OCI-LY3 (cell line): ENCODE measurements at regions not wholly inside any gene's neighbourhood (a gene's known extent, or its start where the extent isn't known, plus 50 kb on each side); places are given as distances from the start of the nearest gene placed in this dataset.

ENCODE experiments used
- H2AFZ ChIP-seq: fragments of 200-600, 300-600 bp; shearing (Covaris generic); 2 replicates; pipeline ENCODE4 v1.6.0; 2014; ENCODE audit warnings: antibody characterized with exemption, low read depth, low read length
- H3K27ac ChIP-seq: fragments of 200-600, 300-600 bp; sonication (generic); 2 replicates; pipeline ENCODE4 v1.5.1; 2014; ENCODE audit warnings: mild to moderate bottlenecking, low read length, moderate library complexity, mixed read lengths
- H3K27me3 ChIP-seq: fragments of 200-600, 300-600 bp; sonication (generic); 2 replicates; pipeline ENCODE4 v1.6.1; 2014; ENCODE audit warnings: low read depth, low read length, mixed read lengths
- H3K36me3 ChIP-seq: fragments of 200-600, 300-600 bp; sonication (generic); replicated peaks from 2 replicates; pipeline ENCODE3; 2014; ENCODE audit warnings: low read depth, low read length, mixed read lengths
- H3K4me1 ChIP-seq: fragments of 300-600, 200-600 bp; sonication (generic); 2 replicates; pipeline ENCODE4 v1.6.1; 2014; ENCODE audit warnings: low read length, mixed read lengths
- H3K4me2 ChIP-seq: fragments of 200-600, 300-600 bp; sonication (generic); 2 replicates; pipeline ENCODE4 v1.6.1; 2014; ENCODE audit warnings: low read length, mixed read lengths
- H3K4me3 ChIP-seq: fragments of 300-600, 200-600 bp; sonication (generic); 2 replicates; pipeline ENCODE4 v1.5.1; 2014; ENCODE audit warnings: antibody characterized with exemption, mild to moderate bottlenecking, low read length, moderate library complexity
- H3K79me2 ChIP-seq: fragments of 300-600, 200-600 bp; shearing (Covaris generic); 2 replicates; pipeline ENCODE4 v1.6.1; 2014; ENCODE audit warnings: mild to moderate bottlenecking, low read length, mixed read lengths
- H3K9ac ChIP-seq: fragments of 300-600, 200-600 bp; shearing (Covaris generic); 2 replicates; pipeline ENCODE4 v1.6.0; 2014; ENCODE audit warnings: mild to moderate bottlenecking, low read length, moderate library complexity
- H3K9me3 ChIP-seq: fragments of 200-600, 300-600 bp; shearing (Covaris generic); 2 replicates; pipeline ENCODE4 v1.6.1; 2014; ENCODE audit warnings: low read length, mixed read lengths; ENCODE audit not compliant: insufficient read depth
- H4K20me1 ChIP-seq: fragments of 200-600, 300-600 bp; sonication (generic); 2 replicates; pipeline ENCODE4 v1.6.1; 2016; ENCODE audit warnings: low read length, mixed read lengths; ENCODE audit not compliant: insufficient read depth
- EZH2phosphoT487 ChIP-seq: fragments of 200-600 bp; shearing (Covaris generic); IDR thresholded peaks from 2 replicates; pipeline ENCODE4 v1.6.1; 2018; ENCODE audit warnings: antibody characterized with exemption, mixed run types, low read depth
- TF ChIP-seq, protein P1 (sequence below): fragments of 200-600, 300-600 bp; sonication (generic); IDR thresholded peaks from 2 replicates; pipeline ENCODE4 v1.5.1; 2014; ENCODE audit warnings: antibody characterized with exemption, low read length, low read depth

DNA sequence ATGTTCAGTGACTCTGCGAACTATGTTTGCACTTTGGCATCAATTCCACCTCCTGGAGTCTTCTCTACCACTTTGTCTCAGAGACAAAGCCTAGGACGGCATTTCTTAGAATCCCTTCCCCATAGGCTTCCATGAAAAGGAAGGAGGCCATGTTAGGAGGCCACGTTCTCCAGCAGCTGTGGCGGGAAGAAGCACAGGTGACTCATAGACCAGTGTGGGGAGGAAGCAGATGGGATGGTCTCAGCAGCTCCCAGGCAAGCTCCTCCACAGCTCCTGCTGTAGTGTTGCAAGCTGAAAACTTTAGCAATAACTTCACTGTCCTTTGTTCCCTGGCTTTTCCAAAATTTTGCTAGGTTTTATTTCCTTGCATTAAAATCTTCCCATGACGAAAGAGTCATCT lies 781.3 kb upstream of the ID2 start:
- no peaks in the 10 kb centered on the region for H4K20me1 ChIP-seq
- no peak overlapping the region for H3K9ac ChIP-seq
- no peak overlapping the region for H3K4me3 ChIP-seq
- H2AFZ ChIP-seq = no peak overlapping the region
- no peaks in the 10 kb centered on the region for H3K79me2 ChIP-seq
- H3K27ac ChIP-seq = no peak overlapping the region
- TF ChIP-seq, protein P1, sequence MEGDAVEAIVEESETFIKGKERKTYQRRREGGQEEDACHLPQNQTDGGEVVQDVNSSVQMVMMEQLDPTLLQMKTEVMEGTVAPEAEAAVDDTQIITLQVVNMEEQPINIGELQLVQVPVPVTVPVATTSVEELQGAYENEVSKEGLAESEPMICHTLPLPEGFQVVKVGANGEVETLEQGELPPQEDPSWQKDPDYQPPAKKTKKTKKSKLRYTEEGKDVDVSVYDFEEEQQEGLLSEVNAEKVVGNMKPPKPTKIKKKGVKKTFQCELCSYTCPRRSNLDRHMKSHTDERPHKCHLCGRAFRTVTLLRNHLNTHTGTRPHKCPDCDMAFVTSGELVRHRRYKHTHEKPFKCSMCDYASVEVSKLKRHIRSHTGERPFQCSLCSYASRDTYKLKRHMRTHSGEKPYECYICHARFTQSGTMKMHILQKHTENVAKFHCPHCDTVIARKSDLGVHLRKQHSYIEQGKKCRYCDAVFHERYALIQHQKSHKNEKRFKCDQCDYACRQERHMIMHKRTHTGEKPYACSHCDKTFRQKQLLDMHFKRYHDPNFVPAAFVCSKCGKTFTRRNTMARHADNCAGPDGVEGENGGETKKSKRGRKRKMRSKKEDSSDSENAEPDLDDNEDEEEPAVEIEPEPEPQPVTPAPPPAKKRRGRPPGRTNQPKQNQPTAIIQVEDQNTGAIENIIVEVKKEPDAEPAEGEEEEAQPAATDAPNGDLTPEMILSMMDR = no peak
- no peak for TF ChIP-seq EZH2phosphoT487
- 0 out of 2 replicates have a peak, but pooled peaks cover 5% of the 10 kb centered on the region for H3K27me3 ChIP-seq
- H3K9me3 ChIP-seq = no peaks in the 10 kb centered on the region
- H3K4me2 ChIP-seq = no peak overlapping the region
- H3K4me1 ChIP-seq = peaks cover 5% of the 10 kb centered on the region; the same call in 1 of the 2 replicates
- H3K36me3 ChIP-seq = no peaks in the 10 kb centered on the region

DNA sequence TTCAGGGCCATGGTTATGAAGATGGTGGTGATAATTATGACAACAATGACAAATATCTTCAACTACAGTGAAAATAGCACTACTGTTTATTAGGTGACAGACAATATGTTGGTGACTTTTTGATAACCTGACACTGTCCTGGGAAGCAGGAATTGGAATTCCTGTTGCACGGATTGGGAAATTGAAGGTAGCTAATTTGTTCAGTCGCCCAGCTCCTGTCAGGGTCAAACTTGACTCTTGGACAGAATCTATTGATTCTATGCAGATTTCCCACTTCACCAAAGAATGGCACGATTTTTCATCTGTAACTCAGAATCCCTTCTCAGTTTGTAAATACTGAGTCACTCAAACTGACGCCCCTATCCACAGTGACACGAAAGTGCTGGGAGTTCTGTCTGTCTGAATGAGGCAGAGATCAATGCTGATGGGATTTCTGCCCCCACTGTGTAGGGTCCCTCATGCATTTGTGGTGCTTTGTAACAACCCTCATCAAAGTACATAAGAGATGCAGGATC lies 779.5 kb upstream of the ID2 start:
- Histone ChIP-seq H2AFZ (no peak overlapping the region), H3K9me3 (no peaks in the 10 kb centered on the region), H3K4me3 (no peak overlapping the region), H3K27ac (no peak overlapping the region), H3K9ac (no peak overlapping the region), H4K20me1 (no peaks in the 10 kb centered on the region), H3K79me2 (no peaks in the 10 kb centered on the region), H3K36me3 (no peaks in the 10 kb centered on the region), H3K27me3 (0 out of 2 replicates have a peak, but pooled peaks cover 5% of the 10 kb centered on the region), H3K4me2 (no peak overlapping the region), H3K4me1 (peaks cover 5% of the 10 kb centered on the region; the same call in 1 of the 2 replicates)
- TF ChIP-seq, protein P1 = no peak
- TF ChIP-seq EZH2phosphoT487 = no peak

DNA sequence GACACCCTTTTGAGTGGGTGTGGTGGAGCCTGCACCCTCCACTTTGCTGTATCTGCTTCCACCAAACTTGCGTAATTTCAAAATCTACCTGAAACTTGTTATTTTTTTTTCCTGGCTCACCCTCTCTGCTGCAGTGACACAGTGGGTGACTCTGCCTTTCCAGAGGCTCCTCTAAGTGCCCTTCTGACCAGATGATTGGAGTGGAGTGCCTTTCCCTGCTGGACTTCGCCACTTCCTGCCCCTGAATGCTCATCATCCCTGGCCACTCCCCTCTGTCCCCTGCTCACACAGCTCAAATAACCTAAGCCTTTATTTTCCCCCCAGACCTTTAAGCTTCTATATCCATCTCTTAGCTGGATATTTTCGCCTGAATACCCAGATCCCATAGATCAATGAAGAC lies 777.5 kb upstream of the ID2 start:
- 0 out of 2 replicates have a peak, but pooled peaks cover 4% of the 10 kb centered on the region for H3K27me3 ChIP-seq
- H2AFZ ChIP-seq = no peak overlapping the region
- H3K36me3 ChIP-seq = no peaks in the 10 kb centered on the region
- no peak overlapping the region for H3K4me3 ChIP-seq
- H3K4me2 ChIP-seq = no peak overlapping the region
- H3K79me2 ChIP-seq = no peaks in the 10 kb centered on the region
- no peak overlapping the region for H3K27ac ChIP-seq
- H3K9me3 ChIP-seq = no peaks in the 10 kb centered on the region
- TF ChIP-seq, protein P1 = no peak
- no peak for TF ChIP-seq EZH2phosphoT487
- H4K20me1 ChIP-seq = no peaks in the 10 kb centered on the region
- H3K4me1 ChIP-seq = peaks cover under 1% of the 10 kb centered on the region; the same call in 1 of the 2 replicates
- no peak overlapping the region for H3K9ac ChIP-seq

DNA sequence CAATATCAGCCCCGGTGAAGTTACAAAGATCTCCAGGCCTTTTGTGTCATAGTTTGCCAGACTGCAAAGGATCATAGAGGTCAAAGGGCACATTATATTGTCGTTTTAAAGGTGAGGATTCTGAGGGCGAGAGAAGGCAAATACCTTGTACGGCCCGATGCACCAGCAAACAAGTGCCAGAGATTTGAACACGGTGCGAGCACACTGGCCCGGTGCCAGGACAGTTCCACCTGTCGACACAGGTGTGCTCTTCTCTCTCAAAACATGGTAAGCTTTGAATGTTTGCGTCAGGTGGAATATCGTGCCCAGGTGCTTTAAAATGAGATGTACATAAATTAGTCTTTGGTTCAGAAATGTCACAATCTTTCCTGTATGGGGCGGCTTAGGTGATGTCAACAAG lies 776.1 kb upstream of the ID2 start:
- Histone ChIP-seq H3K79me2 (no peaks in the 10 kb centered on the region), H3K4me2 (no peak overlapping the region), H3K4me3 (no peak overlapping the region), H4K20me1 (no peaks in the 10 kb centered on the region), H3K9me3 (no peaks in the 10 kb centered on the region), H2AFZ (no peak overlapping the region), H3K27me3 (no peaks in the 10 kb centered on the region), H3K27ac (no peak overlapping the region), H3K4me1 (no peaks in the 10 kb centered on the region), H3K9ac (no peak overlapping the region), H3K36me3 (no peaks in the 10 kb centered on the region)
- TF ChIP-seq EZH2phosphoT487 = no peak
- TF ChIP-seq, protein P1 = no peak
